Stimulated activated CD8-positive, alpha-beta memory T cell treated with anti-CD3 and anti-CD28 coated beads, Interleukin-2, amount 100 ng/mL, for 1 hour (primary cell): ENCODE measurements at regions not wholly inside any gene's neighbourhood (a gene's known extent, or its start where the extent isn't known, plus 50 kb on each side); places are given as distances from the start of the nearest gene placed in this dataset.
"Not testable (repeated sequence)": the region's sequence is repeated elsewhere in the genome, so short reads cannot be mapped to it uniquely, and the experiment has no call there.

Experiments used
- DNase-seq, 2 donors: peaks; one replicate each; pipeline ENCODE4 v3.0.0-alpha.2; 2020; ENCODE audit warnings: low read depth in 2 of 2

DNA sequence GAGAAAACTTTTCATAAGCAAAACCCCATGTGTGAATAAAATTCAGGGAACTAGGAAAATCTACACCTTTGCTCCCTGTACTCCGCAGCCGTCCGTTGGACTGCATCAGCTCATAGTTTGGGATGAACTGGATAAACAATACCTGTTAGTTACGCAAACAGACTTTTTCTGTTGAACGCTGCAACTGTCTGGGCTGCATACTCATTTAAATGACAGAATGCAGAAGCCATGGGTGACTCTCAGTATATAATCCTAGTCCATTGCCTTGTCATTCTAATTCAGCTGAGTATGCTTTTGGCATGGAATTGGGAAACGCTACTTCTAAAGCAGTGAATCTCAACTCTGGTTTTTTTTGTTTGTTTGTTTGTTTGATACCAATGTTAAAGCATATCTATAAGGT is 151.6 kb downstream of the SLITRK1 start:
- DNase-seq: no peak

DNA sequence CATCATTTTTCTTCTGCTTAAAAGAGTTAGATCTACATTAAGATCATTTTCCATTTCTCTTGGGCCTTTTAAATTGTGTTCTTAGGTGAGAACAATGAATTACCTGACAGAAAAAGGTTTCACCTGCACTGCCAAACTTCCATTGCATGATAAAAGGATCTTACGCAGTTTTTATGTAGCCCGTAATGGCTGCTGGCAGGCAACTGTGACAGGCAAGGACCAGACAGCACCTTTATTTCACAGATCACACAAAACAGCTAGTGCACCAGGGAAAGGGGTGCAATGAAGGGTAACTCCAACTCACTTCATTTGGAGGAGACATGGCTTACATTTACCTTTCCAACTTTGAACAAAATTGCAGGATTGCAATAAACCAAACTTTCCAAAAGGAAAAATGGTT is 159.8 kb downstream of the SLITRK1 start:
- no peak for DNase-seq

DNA sequence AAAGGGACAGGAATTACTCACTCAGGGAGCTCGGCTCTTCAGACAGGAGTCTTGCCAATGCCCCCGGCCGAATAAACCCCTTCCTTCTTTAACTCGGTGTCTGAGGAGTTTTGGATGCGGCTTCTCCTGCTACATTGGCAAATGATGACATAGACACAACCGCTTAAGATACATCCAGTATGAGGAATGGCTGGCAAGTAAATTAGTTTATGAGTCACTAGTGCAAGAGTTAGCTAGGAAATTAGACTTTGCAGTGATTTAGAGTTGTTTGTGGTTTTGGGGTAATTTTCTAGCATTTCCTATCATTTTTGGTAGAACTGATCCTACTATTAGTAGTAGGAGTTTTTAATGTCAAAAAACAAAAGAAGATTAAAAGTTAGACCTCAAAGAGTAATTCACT is 166.2 kb downstream of the SLITRK1 start:
- DNase-seq: no peak

DNA sequence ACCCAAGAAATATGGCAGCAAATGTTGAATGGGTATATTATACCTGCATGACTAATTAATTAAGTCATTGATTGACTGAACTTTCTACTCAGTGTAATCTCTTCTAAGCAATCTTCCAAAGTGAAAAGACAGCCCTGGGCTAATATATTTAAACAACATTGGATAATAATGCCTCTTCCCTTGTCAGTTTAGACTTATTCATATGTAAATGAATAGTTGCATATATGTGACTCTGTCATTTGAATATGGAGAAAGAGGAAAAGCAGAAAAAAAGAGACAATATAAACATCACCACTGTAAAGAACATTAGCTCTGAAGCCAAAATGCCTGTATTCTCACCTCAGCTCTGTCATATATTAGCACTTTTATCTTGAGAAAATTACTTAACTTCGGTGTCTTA is 168.0 kb downstream of the SLITRK1 start:
- DNase-seq: no peak

DNA sequence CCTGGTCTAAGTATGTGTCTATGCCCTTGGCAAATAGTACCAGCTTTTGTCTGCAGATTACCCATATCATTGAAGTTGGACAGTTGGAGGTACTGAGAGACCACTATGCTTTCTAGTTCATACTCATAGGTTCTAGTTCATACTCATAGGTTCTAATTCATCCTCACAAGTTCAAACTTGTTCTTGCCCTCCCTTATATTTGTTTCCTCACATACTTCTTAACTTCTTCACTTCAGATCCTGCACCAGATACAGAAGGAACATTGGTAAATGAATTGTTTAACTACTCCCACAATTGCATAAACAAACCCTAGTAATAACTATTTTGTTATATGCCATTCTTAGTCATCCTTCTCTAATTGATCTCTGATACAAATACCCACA is 172.2 kb downstream of the SLITRK1 start:
- no peak for DNase-seq

DNA sequence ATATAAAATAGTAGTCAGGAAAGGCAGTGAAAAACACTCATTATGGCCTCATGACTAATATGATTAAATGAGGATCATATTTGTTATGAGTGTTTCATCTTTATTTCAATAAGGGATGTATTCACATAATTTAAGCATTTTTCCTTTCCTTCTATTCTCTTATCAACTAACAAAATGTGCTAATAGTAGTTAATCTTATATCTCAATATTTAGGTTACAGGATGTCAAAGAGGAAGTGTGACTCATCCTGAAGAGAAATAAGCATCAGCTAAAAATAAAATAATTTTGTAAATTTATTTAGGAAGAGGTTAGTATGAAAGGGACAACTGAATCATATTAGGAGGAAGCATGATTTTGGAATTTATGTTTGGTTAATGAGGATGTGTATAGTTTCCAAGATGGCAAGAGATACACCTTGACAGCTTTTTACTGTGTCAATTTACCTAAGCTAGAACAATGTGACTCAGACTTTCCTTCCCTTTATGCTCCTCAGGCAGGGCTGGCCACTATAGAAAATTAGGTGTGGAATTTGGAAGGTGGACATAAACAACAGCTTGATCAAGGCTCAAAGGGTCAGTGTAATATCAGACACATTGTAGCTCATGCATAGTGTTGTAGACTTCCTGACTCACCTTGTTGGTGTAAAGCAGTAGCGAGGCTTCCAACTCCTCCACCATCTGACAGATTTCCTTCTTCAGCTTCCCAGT is 172.7 kb downstream of the SLITRK1 start:
- no peak for DNase-seq

DNA sequence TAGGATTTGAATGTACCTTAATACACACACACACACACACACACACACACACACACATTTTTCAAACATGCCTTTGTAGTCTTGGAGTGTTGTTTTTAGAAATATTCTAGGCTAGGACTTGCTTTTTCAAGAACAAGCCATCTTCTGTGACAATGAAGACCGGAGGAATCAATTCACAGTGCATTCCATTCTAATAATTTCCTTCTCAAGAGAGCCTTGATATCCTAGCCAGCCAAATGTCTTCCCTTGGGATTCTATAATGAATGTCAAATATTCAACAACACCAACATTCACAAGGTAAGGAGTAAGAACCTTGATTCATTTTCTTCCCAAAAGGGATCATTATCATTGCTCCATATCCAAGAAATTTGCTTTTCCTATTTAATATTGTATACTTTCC is 180.3 kb downstream of the SLITRK1 start:
- DNase-seq: no peak

DNA sequence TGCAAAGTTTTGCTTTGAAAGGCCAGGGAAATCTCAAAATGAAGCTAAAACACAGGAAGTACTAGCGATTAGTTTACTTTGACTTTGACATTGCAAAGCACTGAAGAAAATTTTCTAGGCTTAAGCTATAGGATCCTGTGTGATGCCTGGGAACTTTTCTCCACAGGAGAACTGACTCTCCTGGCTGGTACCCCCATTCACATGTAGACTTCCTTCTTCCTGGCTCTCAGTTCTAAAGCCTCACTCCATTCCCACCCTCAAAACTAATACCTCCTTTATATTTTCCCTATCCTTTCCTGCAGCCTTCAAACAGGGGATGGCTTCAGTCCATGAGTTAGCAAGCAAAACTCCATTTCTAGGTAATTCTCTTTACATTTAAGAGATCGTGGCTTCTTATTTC is 189.5 kb downstream of the SLITRK1 start:
- no peak for DNase-seq

DNA sequence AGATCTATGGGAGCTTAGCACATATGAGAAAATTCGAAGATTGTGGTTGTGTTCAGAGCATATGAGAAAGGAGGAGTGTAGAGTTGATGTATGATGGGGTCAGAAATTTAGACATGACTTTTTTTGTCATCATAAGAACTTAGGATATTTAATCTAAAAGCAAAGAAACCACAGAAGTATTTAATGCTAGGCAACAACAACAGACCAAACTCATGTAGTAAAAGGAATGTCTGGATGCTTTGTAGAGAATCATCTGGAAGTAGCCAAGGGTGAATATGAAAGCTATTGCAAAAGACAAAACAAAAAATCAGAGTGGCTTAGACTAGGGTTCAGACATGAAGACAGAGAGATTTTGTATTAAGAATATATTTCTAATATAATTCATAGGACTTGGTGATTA is 190.3 kb downstream of the SLITRK1 start:
- DNase-seq: no peak

DNA sequence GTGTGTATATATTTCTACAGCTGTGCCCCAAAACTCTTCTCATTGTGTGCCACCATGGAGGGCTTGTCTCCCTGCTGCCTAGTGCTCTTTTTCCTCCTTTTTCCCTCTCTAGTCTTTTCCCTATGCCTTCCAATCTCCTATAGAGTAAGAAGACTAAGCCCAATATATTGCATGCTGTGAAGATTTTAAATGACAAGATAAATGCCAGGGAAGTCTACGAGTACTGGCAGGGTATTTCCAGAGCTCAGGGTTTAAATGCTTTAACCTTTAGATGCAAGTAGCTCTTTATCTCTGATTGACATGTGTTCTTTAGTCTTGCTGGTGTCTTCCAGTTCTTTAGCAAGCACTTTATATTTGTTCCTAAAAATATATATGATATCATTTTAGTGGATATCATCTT is 200.7 kb downstream of the SLITRK1 start:
- DNase-seq: no peak

DNA sequence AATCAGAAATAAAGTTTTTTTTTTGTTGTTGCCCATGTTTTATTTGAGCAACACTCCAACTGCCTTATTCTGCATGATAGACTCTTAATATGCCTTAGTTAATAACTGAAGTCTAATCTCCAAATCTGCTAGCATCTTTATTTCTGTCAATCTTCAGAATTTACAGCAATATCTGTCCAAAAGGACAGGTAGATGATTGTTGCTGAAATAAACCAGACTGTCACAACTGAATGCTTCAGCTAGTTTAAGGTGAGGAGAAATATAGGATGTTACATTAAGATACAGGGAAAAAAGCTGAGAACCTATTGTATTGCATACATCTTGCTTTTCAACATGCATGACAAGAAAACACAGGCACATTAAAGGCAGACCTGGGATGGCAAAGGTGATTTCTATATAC is 204.3 kb downstream of the SLITRK1 start:
- DNase-seq: no peak

DNA sequence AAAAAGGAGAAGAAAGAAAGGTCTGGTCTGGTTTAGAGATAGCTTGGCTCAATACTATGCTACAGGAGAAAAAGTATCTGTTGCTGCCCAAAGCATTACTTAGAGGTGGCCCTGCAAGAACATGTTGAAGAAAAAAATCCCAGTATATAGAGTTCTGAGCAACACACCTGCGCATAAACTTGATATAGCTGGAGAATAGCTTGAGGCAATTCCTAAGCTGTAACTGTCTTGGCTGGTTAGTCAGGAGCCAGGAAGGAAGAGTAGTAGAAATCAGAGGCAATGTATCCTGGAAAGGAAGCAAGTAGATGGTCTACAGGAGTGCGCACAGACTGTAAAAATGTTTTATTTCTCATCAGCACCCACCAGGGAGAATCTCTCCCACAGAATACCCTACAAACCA is 209.7 kb downstream of the SLITRK1 start:
- DNase-seq: no peak

DNA sequence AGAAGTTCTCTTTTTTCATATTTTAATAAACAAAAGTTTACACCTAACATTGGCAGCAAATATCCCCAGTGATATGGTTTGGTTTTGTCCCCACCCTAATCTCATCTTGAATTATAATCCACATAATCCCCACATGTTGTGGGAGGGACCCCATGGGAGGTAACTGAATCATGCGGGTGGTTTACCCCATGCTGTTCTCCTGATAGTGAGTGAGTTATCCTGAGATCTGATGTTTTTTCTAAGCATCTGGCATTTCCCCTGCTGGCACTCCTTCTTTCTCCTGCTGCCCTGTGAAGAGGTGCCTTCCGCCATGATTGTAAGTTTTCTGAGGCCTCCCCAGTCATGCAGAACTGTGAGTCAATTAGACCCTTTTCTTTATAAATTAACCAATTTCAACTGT is 214.7 kb downstream of the SLITRK1 start:
- no peak for DNase-seq

DNA sequence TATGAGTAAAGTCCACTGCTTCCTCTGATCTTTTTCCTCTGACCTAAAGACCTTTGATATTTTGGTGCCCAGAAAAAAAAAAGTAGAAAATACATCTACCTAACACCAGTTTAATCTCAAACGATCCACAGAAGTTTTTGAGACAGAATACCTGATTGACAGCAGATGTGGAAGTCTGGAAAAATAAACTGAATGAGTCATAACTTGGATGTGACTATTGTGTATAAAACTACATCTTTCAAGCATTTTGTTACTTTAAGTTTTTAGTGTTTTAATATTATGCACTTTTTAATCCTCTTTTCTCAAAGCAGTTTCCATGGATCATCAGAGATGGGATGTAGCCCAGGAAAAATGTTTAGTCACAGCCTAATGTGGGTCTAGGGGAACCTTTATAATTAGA is 216.1 kb downstream of the SLITRK1 start:
- no peak for DNase-seq

DNA sequence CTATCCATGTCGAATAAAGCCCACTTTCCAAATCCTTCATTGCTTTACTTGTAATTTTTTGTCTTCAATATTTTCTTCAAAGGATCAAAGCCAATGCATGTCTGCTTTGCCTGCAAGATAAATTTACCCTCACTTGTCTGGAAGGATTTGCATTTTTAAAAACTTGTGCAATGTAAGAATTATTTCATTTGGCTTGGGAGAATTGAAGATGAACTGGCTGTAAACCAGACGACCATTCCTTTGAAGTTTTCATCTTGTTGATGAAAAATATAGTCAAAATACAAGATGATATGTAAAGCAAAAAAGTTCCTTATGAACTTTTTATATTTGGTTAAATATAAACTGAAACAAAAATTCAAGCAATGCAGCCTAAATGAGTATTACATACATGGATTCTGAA is 225.0 kb downstream of the SLITRK1 start:
- DNase-seq: no peak

DNA sequence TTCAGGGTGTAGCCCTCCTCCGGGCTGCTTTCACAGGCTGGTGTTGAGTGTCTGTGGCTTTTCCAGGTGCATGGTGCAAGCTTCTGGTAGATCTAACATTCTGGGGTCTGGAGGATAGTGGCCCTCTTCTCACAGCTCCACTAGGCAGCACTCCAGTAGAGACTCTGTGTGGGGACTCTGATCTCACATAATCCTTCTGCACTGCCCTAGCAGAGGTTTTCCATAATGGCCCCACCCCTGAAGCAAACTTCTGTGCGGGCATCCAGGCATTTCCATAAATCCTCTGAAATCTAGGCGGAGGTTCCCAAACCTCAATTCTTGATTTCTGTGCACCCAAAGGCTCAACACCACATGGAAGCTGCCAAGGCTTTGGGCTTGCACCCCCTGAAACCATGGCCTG is 239.7 kb downstream of the SLITRK1 start:
- DNase-seq: not testable (repeated sequence)

DNA sequence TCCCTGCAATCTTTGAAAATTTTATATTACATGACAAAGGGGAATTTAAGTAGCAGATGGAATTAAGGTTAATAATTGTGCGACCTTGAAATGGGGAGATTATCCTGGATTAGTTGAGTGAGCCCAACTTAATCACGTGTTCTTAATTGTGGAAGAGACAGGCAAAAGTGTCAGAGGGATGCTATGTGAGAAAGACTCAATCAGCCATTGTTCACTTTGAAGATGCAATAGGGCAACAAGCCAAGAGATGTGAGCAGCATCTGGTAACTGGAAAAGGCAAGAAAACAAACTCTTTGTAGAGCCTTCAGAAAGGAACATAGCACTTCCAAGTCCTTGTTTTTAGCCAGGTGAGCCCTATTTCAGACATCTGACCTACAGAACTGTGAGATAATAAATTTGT is 247.7 kb downstream of the SLITRK1 start:
- DNase-seq: no peak

DNA sequence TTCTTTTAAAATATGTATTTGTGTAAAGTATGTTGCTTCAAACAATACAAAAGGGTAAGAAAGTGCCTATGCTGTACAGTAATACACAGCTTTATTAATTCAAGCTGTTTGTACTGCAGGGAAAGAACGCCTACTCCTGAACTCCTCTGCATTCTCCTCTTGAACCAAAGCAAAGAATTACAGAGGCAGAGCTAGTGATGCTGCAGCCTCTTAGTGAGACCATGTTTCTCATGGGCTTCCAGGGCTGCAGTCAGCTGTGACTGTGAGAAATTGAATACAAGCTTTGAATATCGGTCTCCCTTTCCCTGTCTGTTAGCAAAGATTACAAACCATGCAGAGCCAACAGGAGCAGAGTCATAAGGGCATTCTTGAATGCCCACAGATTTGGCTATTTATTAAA is 248.5 kb downstream of the SLITRK1 start:
- DNase-seq: no peak

DNA sequence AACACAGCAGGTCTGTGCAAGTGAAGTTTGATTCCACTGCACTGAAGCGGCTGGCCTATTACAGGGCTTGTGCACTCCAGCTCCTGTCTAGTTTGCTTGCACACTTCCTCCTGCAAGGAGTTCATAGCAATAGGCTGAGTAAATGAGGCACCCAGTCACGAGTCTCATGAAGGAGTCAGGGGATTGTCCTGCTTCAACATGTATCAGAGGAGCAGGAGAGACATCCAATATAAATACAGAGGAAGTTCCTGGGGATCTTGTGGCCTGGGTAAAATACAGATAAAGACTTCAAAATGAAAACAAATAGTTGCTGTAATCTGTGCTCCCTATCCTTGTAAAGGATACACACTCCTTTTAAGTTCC is 259.9 kb downstream of the SLITRK1 start:
- DNase-seq: no peak

DNA sequence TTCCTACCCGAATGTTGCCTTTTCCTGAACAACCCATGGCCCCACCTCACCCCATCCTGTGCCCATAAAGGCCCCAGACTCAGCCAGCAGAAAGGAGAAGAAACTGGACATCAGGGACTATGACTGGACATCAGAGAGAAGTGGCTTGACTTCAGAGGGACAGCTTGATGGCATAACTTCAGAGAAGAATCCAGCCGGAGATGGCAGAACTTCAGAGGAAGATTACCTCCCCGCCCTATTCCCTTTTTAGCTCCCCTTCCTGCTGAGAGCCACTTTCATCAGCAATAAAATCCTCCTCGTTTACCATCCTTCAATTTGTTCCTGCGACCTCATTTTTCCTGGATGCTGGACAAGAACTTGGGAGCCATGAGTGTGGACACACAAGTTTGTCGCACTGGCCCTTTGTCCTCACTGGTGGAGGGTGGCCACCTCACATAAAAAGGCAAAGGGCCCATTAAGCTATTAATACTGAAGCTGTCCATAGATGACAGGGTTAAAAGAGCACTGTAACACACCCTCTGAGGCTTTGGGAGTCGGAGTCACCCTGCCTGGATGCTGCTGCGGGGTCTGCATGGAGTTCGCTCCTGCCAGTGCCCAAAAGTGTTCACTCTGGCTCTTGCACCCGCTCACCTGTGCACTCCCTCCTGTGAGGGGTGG is 260.4 kb downstream of the SLITRK1 start:
- no peak for DNase-seq

DNA sequence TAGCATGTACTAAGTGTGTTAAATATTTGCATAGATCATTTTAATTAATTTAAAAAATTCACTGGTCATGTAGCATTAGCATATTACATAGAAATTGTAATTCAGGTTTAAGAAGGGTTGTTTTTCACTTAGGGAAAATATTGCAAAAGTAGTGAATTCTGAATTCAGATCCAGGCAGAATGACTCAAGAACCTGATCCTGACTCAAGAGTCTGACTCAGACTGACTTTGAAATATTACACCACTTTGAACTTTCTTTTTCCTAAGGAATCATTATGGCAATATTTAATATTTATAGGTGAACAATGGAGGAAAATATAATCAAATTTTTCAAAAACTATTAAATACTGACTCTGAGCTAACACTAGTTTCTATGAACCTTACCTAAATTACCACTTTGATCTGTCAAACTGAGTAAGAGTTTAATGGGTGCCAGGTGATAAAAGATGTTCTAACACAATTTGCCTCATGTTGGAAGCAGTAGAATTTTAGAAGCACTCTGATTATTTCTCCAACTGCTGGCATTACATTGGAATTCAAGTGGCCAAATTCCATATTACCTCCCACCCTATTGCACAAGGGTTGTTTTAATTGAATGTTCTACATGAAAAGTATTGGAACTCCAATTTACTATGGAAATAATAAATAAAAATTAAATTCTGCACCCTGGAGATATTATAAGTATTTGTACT is 261.6 kb downstream of the SLITRK1 start:
- no peak for DNase-seq

DNA sequence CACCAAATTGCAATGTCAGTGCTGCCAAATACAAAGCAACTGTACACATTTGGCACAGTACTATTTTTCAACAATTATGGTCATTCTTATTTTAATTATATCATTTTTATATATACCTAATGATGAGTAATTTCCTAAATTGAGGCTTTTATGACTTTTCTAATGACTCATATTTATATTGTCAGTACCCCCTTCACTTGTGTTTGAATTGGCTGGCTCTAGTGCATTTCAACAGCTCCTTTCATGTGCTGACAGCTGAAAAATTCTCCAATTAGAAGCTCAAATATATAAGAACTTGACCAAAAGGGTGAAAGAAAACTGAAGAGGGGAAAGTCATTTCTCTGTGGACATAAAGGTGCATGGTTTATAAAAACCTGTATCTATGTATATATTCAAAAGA is 263.3 kb downstream of the SLITRK1 start:
- no peak for DNase-seq

DNA sequence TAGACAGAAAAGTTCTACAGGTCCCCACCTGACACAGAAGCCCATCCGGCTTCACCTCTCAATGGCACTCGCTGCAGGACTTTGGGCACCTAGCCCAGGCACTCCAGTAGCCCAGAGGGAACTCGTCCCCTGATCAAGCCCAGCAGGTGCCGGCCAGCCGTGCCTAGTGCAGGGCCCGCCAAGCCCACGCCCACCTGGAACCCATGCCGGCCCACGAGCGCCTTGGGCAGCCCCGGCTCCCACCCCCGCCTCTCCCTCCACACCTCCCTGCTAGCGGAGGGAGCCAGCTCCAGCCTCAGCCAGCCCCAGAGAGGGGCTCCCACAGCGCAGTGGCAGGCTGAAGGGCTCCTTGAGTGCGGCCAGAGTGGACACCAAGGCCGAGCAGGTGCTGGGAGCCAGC is 268.8 kb downstream of the SLITRK1 start:
- no peak for DNase-seq
